WTC11 (cell line): ENCODE measurements at regions not wholly inside any gene's neighbourhood (a gene's known extent, or its start where the extent isn't known, plus 50 kb on each side); places are given as distances from the start of the nearest gene placed in this dataset.
A peak's percentile ranks its signal among the peaks of the same experiment; 100 is the strongest.

Source experiments
- ATAC-seq: fragments of 200-7000 bp; cut with Tn5 transposase; 2 replicates; pipeline ENCODE4 v1.10.0; 2021; ENCODE audit warnings: mild to moderate bottlenecking, moderate library complexity
- CTCF ChIA-PET: fragments of 300-600 bp; sonication (Branson Sonifier 250); formaldehyde crosslinking; loops from one replicate; lab custom pipeline; 2021; ENCODE audit warnings: antibody characterized with exemption; lab: Charles Lee
- POLR2A ChIA-PET: fragments of 350-600 bp; sonication (Branson Sonifier 250); formaldehyde crosslinking; loops from one replicate; lab custom pipeline; 2021; ENCODE audit warnings: antibody characterized with exemption; lab: Charles Lee
- DNase-seq: peaks from one replicate; pipeline ENCODE4 v3.0.0; 2021; ENCODE audit warnings: low spot score
- H3K27ac Mint-ChIP-seq: 2 replicates; pipeline ENCODE4 v1.8.0; 2021; ENCODE audit warnings: mixed read lengths
- H3K27me3 Mint-ChIP-seq: 2 replicates; pipeline ENCODE4 v1.8.0; 2021; ENCODE audit warnings: low read depth, mild to moderate bottlenecking, moderate library complexity, mixed read lengths
- H3K36me3 Mint-ChIP-seq: 2 replicates; pipeline ENCODE4 v1.8.0; 2021; ENCODE audit warnings: mixed read lengths
- H3K4me1 Mint-ChIP-seq: 2 replicates; pipeline ENCODE4 v1.8.0; 2022; ENCODE audit warnings: mixed read lengths
- H3K4me3 Mint-ChIP-seq: 2 replicates; pipeline ENCODE4 v1.8.0; 2021; ENCODE audit warnings: mild to moderate bottlenecking, moderate library complexity, mixed read lengths
- H3K9me3 Mint-ChIP-seq: 2 replicates; pipeline ENCODE4 v1.8.0; 2021; ENCODE audit warnings: mixed read lengths
- ATF6 ChIP-seq: sonication (generic); formaldehyde crosslinking; IDR thresholded peaks from 2 replicates; pipeline ENCODE4 v1.8.1; 2023; ENCODE audit warnings: mild to moderate bottlenecking, missing genetic modification reagents
- CBFB ChIP-seq: sonication (generic); formaldehyde crosslinking; IDR thresholded peaks from 2 replicates; pipeline ENCODE4 v1.8.1; 2022; ENCODE audit warnings: mild to moderate bottlenecking, low read depth, missing genetic modification reagents
- E2F5 ChIP-seq: sonication (generic); formaldehyde crosslinking; IDR thresholded peaks from 2 replicates; pipeline ENCODE4 v1.8.1; 2022; ENCODE audit warnings: mild to moderate bottlenecking, moderate library complexity, missing genetic modification reagents
- ELF4 ChIP-seq: sonication (generic); formaldehyde crosslinking; IDR thresholded peaks from 2 replicates; pipeline ENCODE4 v1.8.1; 2022; ENCODE audit warnings: low read depth, mild to moderate bottlenecking, moderate library complexity, missing genetic modification reagents
- FOXP1 ChIP-seq: sonication (generic); formaldehyde crosslinking; IDR thresholded peaks from 2 replicates; pipeline ENCODE4 v1.8.0; 2022; ENCODE audit warnings: missing genetic modification reagents, mild to moderate bottlenecking, moderate library complexity, borderline replicate concordance
- GTF2I ChIP-seq: fragments of 250-450 bp; sonication (Bioruptor Pico); conservative IDR thresholded peaks from 2 replicates; pipeline ENCODE4 v1.4.0; 2021; ENCODE audit warnings: mild to moderate bottlenecking
- IRF2 ChIP-seq: sonication (generic); formaldehyde crosslinking; IDR thresholded peaks from 2 replicates; pipeline ENCODE4 v1.8.0; 2022; ENCODE audit warnings: low read depth, missing genetic modification reagents, borderline replicate concordance
- JAZF1 ChIP-seq: fragments of 250-450 bp; sonication (Bioruptor Pico); IDR thresholded peaks from 2 replicates; pipeline ENCODE4 v1.9.0; 2021; ENCODE audit warnings: moderate library complexity, mild to moderate bottlenecking, inconsistent platforms
- NR1H2 ChIP-seq: sonication (generic); formaldehyde crosslinking; IDR thresholded peaks from 2 replicates; pipeline ENCODE4 v1.9.0; 2021; ENCODE audit warnings: mild to moderate bottlenecking, moderate library complexity, missing genetic modification reagents
- PREB ChIP-seq: sonication (generic); formaldehyde crosslinking; IDR thresholded peaks from 2 replicates; pipeline ENCODE4 v1.8.1; 2022; ENCODE audit warnings: mild to moderate bottlenecking, missing genetic modification reagents, moderate library complexity, borderline replicate concordance
- TEAD4 ChIP-seq: sonication (generic); formaldehyde crosslinking; IDR thresholded peaks from 2 replicates; pipeline ENCODE4 v1.8.0; 2022; ENCODE audit warnings: mild to moderate bottlenecking, missing genetic modification reagents
- USF1 ChIP-seq: sonication (generic); formaldehyde crosslinking; IDR thresholded peaks from 2 replicates; pipeline ENCODE4 v1.8.0; 2022; ENCODE audit warnings: mild to moderate bottlenecking, missing genetic modification reagents
- ZMAT4 ChIP-seq: fragments of 250-450 bp; sonication (Bioruptor Pico); IDR thresholded peaks from 2 replicates; pipeline ENCODE4 v1.9.0; 2021; ENCODE audit warnings: mild to moderate bottlenecking
- ZNF121 ChIP-seq: sonication (generic); formaldehyde crosslinking; IDR thresholded peaks from 2 replicates; pipeline ENCODE4 v1.8.0; 2023; ENCODE audit warnings: missing genetic modification reagents
- ZNF138 ChIP-seq: sonication (generic); formaldehyde crosslinking; conservative IDR thresholded peaks from 2 replicates; pipeline ENCODE4 v1.8.1; 2022; ENCODE audit warnings: mild to moderate bottlenecking, moderate library complexity, missing genetic modification reagents
- ZNF232 ChIP-seq: sonication (generic); formaldehyde crosslinking; IDR thresholded peaks from 2 replicates; pipeline ENCODE4 v1.8.0; 2022; ENCODE audit warnings: mild to moderate bottlenecking, missing genetic modification reagents
- ZNF263 ChIP-seq: sonication (generic); formaldehyde crosslinking; IDR thresholded peaks from 2 replicates; pipeline ENCODE4 v1.8.1; 2022; ENCODE audit warnings: low read depth, mild to moderate bottlenecking, moderate library complexity, missing genetic modification reagents
- ZNF396 ChIP-seq: fragments of 250-450 bp; sonication (Bioruptor Pico); IDR thresholded peaks from 2 replicates; pipeline ENCODE4 v1.8.0; 2021; ENCODE audit warnings: mild to moderate bottlenecking, moderate library complexity, borderline replicate concordance
- ZNF425 ChIP-seq: fragments of 250-450 bp; sonication (Bioruptor Pico); conservative IDR thresholded peaks from 2 replicates; pipeline ENCODE4 v1.9.0; 2021; ENCODE audit warnings: mild to moderate bottlenecking
- ZNF532 ChIP-seq: fragments of 250-450 bp; sonication (Bioruptor Pico); IDR thresholded peaks from 2 replicates; pipeline ENCODE4 v1.9.0; 2021; ENCODE audit warnings: mild to moderate bottlenecking, borderline replicate concordance
- ZNF671 ChIP-seq: fragments of 250-450 bp; sonication (Bioruptor Pico); IDR thresholded peaks from 2 replicates; pipeline ENCODE4 v1.8.0; 2021; ENCODE audit warnings: mild to moderate bottlenecking

- Mint-ChIP-seq H3K36me3 (peaks cover 25% of the 10 kb centered on the region), H3K9me3 (peaks cover 23% of the 10 kb centered on the region), H3K27me3 (peaks cover 4% of the 10 kb centered on the region), H3K27ac (peak overlapping the region; percentile 29), H3K4me3 (peak overlapping the region; percentile 10), H3K4me1 (peaks cover 66% of the 10 kb centered on the region)
- ATAC-seq (peak; percentile 16), DNase-seq (no peak)
- CTCF ChIA-PET = interaction anchor here (0.8 to 1.3 kb wide), 2 partner anchors 12 to 119 kb away, joined by 3 to 5 read pairs; partner anchors contain the start of gene FMO4
- POLR2A ChIA-PET = interaction anchor here (0.9 to 1.2 kb wide), 2 partner anchors 53 to 93 kb away, joined by 3 read pairs; partner anchors contain the start of gene PRRC2C
- no peak for TF ChIP-seq IRF2 (CRISPR knock-in tag)
- no peak for TF ChIP-seq ZNF425
- no peak for TF ChIP-seq USF1 (CRISPR knock-in tag)
- no peak for TF ChIP-seq ZNF263
- TF ChIP-seq NR1H2 (CRISPR knock-in tag) = no peak
- TF ChIP-seq CBFB (CRISPR knock-in tag) = no peak
- no peak for TF ChIP-seq TEAD4
- peak; percentile 91 for TF ChIP-seq ZNF121 (CRISPR knock-in tag)
- TF ChIP-seq ZNF232 = no peak
- TF ChIP-seq ZNF532 (CRISPR knock-in tag) = no peak
- no peak for TF ChIP-seq ZNF138 (CRISPR knock-in tag)
- peak; percentile 81 for TF ChIP-seq GTF2I
Observed at GRCh38 chr1:171432473-171432872, 52.9 kb upstream of the PRRC2C start.

GRCh38 chr1:171433451-171433850 is 51.9 kb upstream of the PRRC2C start:
- no peak for DNase-seq
- Mint-ChIP-seq H3K4me3 (no peak overlapping the region), H3K27ac (no peak overlapping the region), H3K27me3 (peaks cover 4% of the 10 kb centered on the region), H3K4me1 (peaks cover 69% of the 10 kb centered on the region), H3K9me3 (peaks cover 20% of the 10 kb centered on the region), H3K36me3 (peaks cover 20% of the 10 kb centered on the region)
- ATAC-seq = no peak
- ChIA-PET CTCF (no interaction called here), POLR2A (no interaction called here)
- TF ChIP-seq JAZF1 (CRISPR knock-in tag) (no peak), ELF4 (CRISPR knock-in tag) (no peak), FOXP1 (CRISPR knock-in tag) (no peak), ZMAT4 (no peak), ZNF425 (no peak), E2F5 (CRISPR knock-in tag) (no peak), ZNF396 (CRISPR knock-in tag) (no peak), PREB (CRISPR knock-in tag) (no peak), NR1H2 (CRISPR knock-in tag) (no peak), ATF6 (no peak), ZNF671 (CRISPR knock-in tag) (no peak)
